ENCODE measurements at regions not wholly inside any gene's neighbourhood (a gene's known extent, or its start where the extent isn't known, plus 50 kb on each side); places are given as distances from the start of the nearest gene placed in this dataset.

GRCh38 chr6:165883851-165884640, 221.0 kb upstream of the PDE10A start:
- ChIA-PET POLR2A (ENCODE audit: unreplicated experiment) (no interaction called here), CTCF (no interaction called here)
- H2AFZ ChIP-seq (ENCODE audit: low read length) = no peak overlapping the region
- no TSS peak for BruUV-seq (replicated peaks)
- DNase-seq = peak; percentile 26
- H3K4me2 ChIP-seq (ENCODE audit: low read length) = no peak overlapping the region
- H3K9me3 ChIP-seq (ENCODE audit: low read length) = no peaks in the 10 kb centered on the region
- H3K36me3 ChIP-seq (ENCODE audit: low read depth, low read length) = no peaks in the 10 kb centered on the region
- H3K79me2 ChIP-seq (ENCODE audit: low read length) = no peaks in the 10 kb centered on the region
- H4K20me1 ChIP-seq (ENCODE audit: low read length) = no peaks in the 10 kb centered on the region
- intact Hi-C loops (cut with micrococcal nuclease) = no loop called here
- H3K9ac ChIP-seq (ENCODE audit: low read length) = no peak overlapping the region
- no peak for TF ChIP-seq EZH2 (IDR thresholded peaks at IDR 0.05; ENCODE audit: low read length, unreplicated experiment)
- no peak for TF ChIP-seq CTCF (conservative IDR thresholded peaks at IDR 0.05; ENCODE audit: low read depth, low read length)
- TF ChIP-seq EZH2phosphoT487 (IDR thresholded peaks at IDR 0.05; ENCODE audit: borderline replicate concordance, low read length) = no peak
- no peak overlapping the region for H3K27ac ChIP-seq (ENCODE audit: low read length)
- H3K4me3 ChIP-seq (ENCODE audit: low read length) = no peak overlapping the region
- H3K4me1 ChIP-seq (ENCODE audit: insufficient read depth, low read length) = no peaks in the 10 kb centered on the region
- H3F3A ChIP-seq (ENCODE audit: low read length, unreplicated experiment) = no peaks in the 10 kb centered on the region
- 0 out of 2 replicates have a peak, but pooled peaks cover 4% of the 10 kb centered on the region for H3K27me3 ChIP-seq (ENCODE audit: low read length)
- ATAC-seq = no peak
- H3K9me2 ChIP-seq (replicated peaks; ENCODE audit: low read length) = no peaks in the 10 kb centered on the region

DNA sequence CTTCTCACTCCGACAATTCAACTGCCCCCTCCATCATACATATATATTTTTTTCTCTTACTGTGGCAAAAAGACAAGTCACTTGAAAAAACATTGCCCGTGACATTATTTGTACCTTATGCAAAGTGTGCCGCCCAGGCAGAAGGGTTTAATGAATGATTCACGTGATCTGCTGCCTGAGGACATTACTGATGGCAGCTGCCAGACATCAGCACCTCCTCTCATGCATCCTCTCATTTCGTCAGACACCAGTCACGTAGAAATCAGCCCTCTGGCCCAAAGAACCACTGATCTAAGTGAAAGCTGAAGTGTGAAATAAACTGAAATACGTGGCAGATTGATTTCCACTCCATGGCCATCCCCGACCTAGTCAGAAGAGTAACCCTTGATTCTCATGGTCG, 218.8 kb upstream of the PDE10A start:
- ATAC-seq = no peak
- no peak overlapping the region for H2AFZ ChIP-seq (ENCODE audit: low read length)
- H3F3A ChIP-seq (ENCODE audit: low read length, unreplicated experiment) = no peaks in the 10 kb centered on the region
- no peaks in the 10 kb centered on the region for H4K20me1 ChIP-seq (ENCODE audit: low read length)
- no peaks in the 10 kb centered on the region for H3K36me3 ChIP-seq (ENCODE audit: low read depth, low read length)
- TF ChIP-seq CTCF (conservative IDR thresholded peaks at IDR 0.05; ENCODE audit: low read depth, low read length) (no peak), EZH2 (IDR thresholded peaks at IDR 0.05; ENCODE audit: low read length, unreplicated experiment) (no peak), EZH2phosphoT487 (IDR thresholded peaks at IDR 0.05; ENCODE audit: borderline replicate concordance, low read length) (no peak)
- no peak overlapping the region for H3K27ac ChIP-seq (ENCODE audit: low read length)
- peaks cover 9% of the 10 kb centered on the region; the same call in 1 of the 2 replicates for H3K27me3 ChIP-seq (ENCODE audit: low read length)
- H3K79me2 ChIP-seq (ENCODE audit: low read length) = no peaks in the 10 kb centered on the region
- H3K4me1 ChIP-seq (ENCODE audit: insufficient read depth, low read length) = no peaks in the 10 kb centered on the region
- no peak overlapping the region for H3K9ac ChIP-seq (ENCODE audit: low read length)
- H3K9me2 ChIP-seq (replicated peaks; ENCODE audit: low read length) = no peaks in the 10 kb centered on the region
- ChIA-PET POLR2A (ENCODE audit: unreplicated experiment) (no interaction called here), CTCF (no interaction called here)
- DNase-seq = no peak
- H3K4me2 ChIP-seq (ENCODE audit: low read length) = no peak overlapping the region
- no peak overlapping the region for H3K4me3 ChIP-seq (ENCODE audit: low read length)
- intact Hi-C loops (cut with micrococcal nuclease) = no loop called here
- BruUV-seq (replicated peaks) = no TSS peak
- no peaks in the 10 kb centered on the region for H3K9me3 ChIP-seq (ENCODE audit: low read length)

DNA sequence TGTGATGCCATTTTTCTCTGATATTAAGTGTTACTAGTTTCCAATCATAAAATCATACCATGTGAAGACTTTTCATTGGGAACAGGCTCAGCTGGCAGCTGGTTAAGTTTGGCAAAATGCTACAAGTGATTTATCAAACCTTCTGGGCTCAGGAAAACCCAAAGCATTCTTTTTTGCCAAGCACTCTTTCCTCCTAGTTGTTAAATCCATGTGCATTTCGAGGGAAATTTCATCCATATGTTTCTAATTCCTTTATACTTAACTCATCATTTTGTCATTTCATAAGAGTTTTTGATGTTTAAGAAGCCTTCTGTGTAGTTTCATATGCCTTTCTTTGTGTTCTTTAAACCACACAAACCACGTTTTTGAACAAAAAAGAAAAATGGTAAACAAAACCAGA, 217.6 kb upstream of the PDE10A start:
- Histone ChIP-seq H3K27me3 (ENCODE audit: low read length) (peaks cover 20% of the 10 kb centered on the region; the same call in 1 of the 2 replicates), H3K9ac (ENCODE audit: low read length) (no peak overlapping the region), H3K79me2 (ENCODE audit: low read length) (no peaks in the 10 kb centered on the region), H3K4me2 (ENCODE audit: low read length) (no peak overlapping the region), H3K9me2 (replicated peaks; ENCODE audit: low read length) (no peaks in the 10 kb centered on the region), H4K20me1 (ENCODE audit: low read length) (no peaks in the 10 kb centered on the region), H3K27ac (ENCODE audit: low read length) (no peak overlapping the region), H3K4me1 (ENCODE audit: insufficient read depth, low read length) (no peaks in the 10 kb centered on the region), H3K36me3 (ENCODE audit: low read depth, low read length) (no peaks in the 10 kb centered on the region), H3K4me3 (ENCODE audit: low read length) (no peak overlapping the region), H3F3A (ENCODE audit: low read length, unreplicated experiment) (no peaks in the 10 kb centered on the region), H2AFZ (ENCODE audit: low read length) (no peak overlapping the region), H3K9me3 (ENCODE audit: low read length) (no peaks in the 10 kb centered on the region)
- intact Hi-C loops (cut with micrococcal nuclease) = no loop called here
- BruUV-seq (replicated peaks) = no TSS peak
- POLR2A ChIA-PET (ENCODE audit: unreplicated experiment) = no interaction called here
- ATAC-seq (no peak), DNase-seq (no peak)
- TF ChIP-seq EZH2 (IDR thresholded peaks at IDR 0.05; ENCODE audit: low read length, unreplicated experiment) = no peak
- TF ChIP-seq CTCF (conservative IDR thresholded peaks at IDR 0.05; ENCODE audit: low read depth, low read length) = no peak
- TF ChIP-seq EZH2phosphoT487 (IDR thresholded peaks at IDR 0.05; ENCODE audit: borderline replicate concordance, low read length) = no peak
- CTCF ChIA-PET = no interaction called here
